Heart right ventricle (tissue), 16 donors: ENCODE measurements at regions not wholly inside any gene's neighbourhood (a gene's known extent, or its start where the extent isn't known, plus 50 kb on each side); places are given as distances from the start of the nearest gene placed in this dataset.

Source experiments
- ATAC-seq, 8 donors: fragments of 200-7000 bp; cut with Tn5 transposase; one replicate each; pipeline ENCODE4 v1.9.1; 2020; ENCODE audit warnings: mild to moderate bottlenecking in 8 of 8, moderate library complexity in 8 of 8, moderate number of reproducible peaks in 1 of 8
- DNase-seq, 2 donors: peaks; one replicate each; pipeline ENCODE4 v3.0.0-alpha.2; 2020
- H3K27ac ChIP-seq, 10 donors: fragments of 200-600 bp; sonication (generic) in 2 of 10; one replicate each; pipeline versions ENCODE4 v1.5.0 to v1.8.0; 2020 to 2022; ENCODE audit warnings: mild to moderate bottlenecking in 3 of 10
- H3K27me3 ChIP-seq, 7 donors: fragments of 200-600 bp; one replicate each; pipeline ENCODE4 v1.8.0; 2021 to 2022; ENCODE audit warnings: mild to moderate bottlenecking in 2 of 7
- H3K36me3 ChIP-seq, 9 donors: fragments of 200-600 bp; sonication (generic) in 1 of 9; one replicate each; pipeline versions ENCODE4 v1.5.0 to v1.8.0; 2020 to 2022; ENCODE audit warnings: mild to moderate bottlenecking in 2 of 9
- H3K4me1 ChIP-seq, 9 donors: fragments of 200-600 bp; sonication (generic) in 1 of 9; one replicate each; pipeline versions ENCODE4 v1.5.0 to v1.8.0; 2020 to 2022; ENCODE audit warnings: mild to moderate bottlenecking in 4 of 9
- H3K4me3 ChIP-seq, 10 donors: fragments of 200-600 bp; sonication (generic) in 2 of 10; one replicate each; pipeline versions ENCODE4 v1.5.0 to v1.8.0; 2020 to 2022; ENCODE audit warnings: mild to moderate bottlenecking in 7 of 10, moderate library complexity in 2 of 10
- H3K9me3 ChIP-seq, 11 donors: fragments of 200-600 bp in 10 of 11; sonication (generic) in 2 of 11; one replicate each; pipeline versions ENCODE4 v1.5.0 to v1.8.0; 2013 to 2022; ENCODE audit warnings: mild to moderate bottlenecking in 2 of 11, control low read depth in 1 of 11, moderate library complexity in 1 of 11
- WGBS, 2 donors: extraction: QIAGEN DNeasy Blood & Tissue Kit; methylation state at CpG; one replicate each; pipeline ENCODE4 v1.1.7; 2013; ENCODE audit warnings: inconsistent platforms in 1 of 2; 5-methylcytosine and 5-hydroxymethylcytosine counted together
- intact Hi-C, 10 donors: fragments of 100-400 bp; cut with DNase I; formaldehyde crosslinking; loops; one replicate each; pipeline versions ENCODE4 v1.11.1 to v1.14.2; 2022
- TF ChIP-seq, protein P1 (sequence below), 9 donors: fragments of 200-600 bp; sonication (generic) in 2 of 9; IDR thresholded peaks; one replicate each; pipeline versions ENCODE4 v1.5.0 to v1.8.0; 2021 to 2022; ENCODE audit warnings: antibody characterized with exemption in 9 of 9, mild to moderate bottlenecking in 5 of 9, moderate library complexity in 1 of 9
- donor health status: Arrhythmogenic right ventricular cardiomyopathy.
- donor health status: ischemic (EF 13 %, LVEDD 7.1; RV severe dilation, severe dysfunction).
- donor health status: healthy with polysubstance abuse.
- donor health status: DM: no; HTN: yes; CAD: no.
- donor health status: DM: no; HTN: no; CAD: no.
- donor health status: ischemic (EF 25% LVEDD 6.9; RV normal size, moderate dysfunction).
- donor health status: ischemic (EF 25% LVEDD 5.7; RV mildly dilated, moderate dysfunction).
- donor health status: healthy.
- donor health status: DM: yes; HTN: yes; CAD: no.
- donor health status: Ischemic cardiomyopathy.
- donor health status: ischemic (EF 35%, LVEDD 5.7; RV mildly dilated, moderate dysfunction).
- donor health status: nonischemic (EF 11% LVEDD 7.7; RV severe dilation, severe dysfunction).
- donor health status: DM: yes; HTN: yes; CAD: no.
- donor health status: PGD.
- donor health status: ischemic (EF 29% LVEDD 5.4; RV normal size, mild dysfunction).
- donor health status: nonischemic (EF 23%, LVEDD 6.1; RV moderate dilation, normal function).

DNA sequence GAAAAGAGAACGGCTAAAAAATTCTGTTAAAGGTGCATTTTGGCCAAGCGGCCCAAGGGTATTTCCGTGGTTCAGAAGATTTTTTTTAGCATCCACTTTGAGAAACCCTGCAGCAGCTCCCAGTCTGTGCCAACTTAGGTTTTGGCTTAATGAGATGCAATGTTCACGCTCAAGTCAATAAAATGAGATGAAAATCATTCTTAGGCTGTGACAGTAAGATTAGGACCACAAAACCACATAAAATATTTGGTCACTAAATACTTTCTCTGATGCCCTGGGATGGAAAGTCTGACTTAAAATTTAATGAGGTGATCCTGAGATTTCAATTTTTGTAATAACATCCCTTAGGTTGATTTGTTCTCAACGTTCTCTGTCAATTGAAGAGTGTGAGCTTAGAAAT is 74.2 kb upstream of the FHL2 start:
- no peak for DNase-seq
- WGBS, 2 donors, result 87 to 92% methylated on average over 5 of the region's 5 CpGs

DNA sequence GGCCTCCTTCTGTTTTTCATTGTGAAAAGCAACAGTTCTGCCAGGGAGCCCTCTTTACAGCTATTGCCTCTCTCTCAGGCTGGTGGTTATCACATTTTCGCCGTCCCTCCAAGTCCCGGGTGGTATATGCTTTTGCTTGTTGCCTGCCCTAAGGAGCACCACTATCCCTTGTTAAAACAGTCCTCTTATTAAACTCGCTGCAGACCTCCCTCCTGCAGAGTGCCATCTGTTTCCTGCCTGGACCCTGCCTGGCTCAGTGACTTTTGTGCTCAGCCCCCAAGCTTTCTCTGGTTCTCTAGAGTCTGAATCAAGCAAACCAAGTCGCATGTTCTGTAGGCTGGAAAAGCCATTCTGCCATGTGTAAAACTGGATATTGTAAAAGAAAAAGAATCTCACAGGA is 72.1 kb upstream of the FHL2 start:
- no peaks in the 10 kb centered on the region for H3K27me3 ChIP-seq
- peaks cover 0 to 11% (median 0%) of the 10 kb centered on the region in 9 donors for H3K4me1 ChIP-seq
- no peak overlapping the region for H3K4me3 ChIP-seq
- TF ChIP-seq, protein P1, sequence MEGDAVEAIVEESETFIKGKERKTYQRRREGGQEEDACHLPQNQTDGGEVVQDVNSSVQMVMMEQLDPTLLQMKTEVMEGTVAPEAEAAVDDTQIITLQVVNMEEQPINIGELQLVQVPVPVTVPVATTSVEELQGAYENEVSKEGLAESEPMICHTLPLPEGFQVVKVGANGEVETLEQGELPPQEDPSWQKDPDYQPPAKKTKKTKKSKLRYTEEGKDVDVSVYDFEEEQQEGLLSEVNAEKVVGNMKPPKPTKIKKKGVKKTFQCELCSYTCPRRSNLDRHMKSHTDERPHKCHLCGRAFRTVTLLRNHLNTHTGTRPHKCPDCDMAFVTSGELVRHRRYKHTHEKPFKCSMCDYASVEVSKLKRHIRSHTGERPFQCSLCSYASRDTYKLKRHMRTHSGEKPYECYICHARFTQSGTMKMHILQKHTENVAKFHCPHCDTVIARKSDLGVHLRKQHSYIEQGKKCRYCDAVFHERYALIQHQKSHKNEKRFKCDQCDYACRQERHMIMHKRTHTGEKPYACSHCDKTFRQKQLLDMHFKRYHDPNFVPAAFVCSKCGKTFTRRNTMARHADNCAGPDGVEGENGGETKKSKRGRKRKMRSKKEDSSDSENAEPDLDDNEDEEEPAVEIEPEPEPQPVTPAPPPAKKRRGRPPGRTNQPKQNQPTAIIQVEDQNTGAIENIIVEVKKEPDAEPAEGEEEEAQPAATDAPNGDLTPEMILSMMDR (IDR thresholded peaks at IDR 0.05), result no peak
- WGBS, 2 donors, result 66 to 72% methylated on average over 5 of the region's 5 CpGs
- ATAC-seq (peak in 1 of 8 donors; percentile 12), DNase-seq (no peak)
- intact Hi-C loops, result no loop called here
- H3K27ac ChIP-seq, result no peak overlapping the region
- H3K36me3 ChIP-seq, result no peaks in the 10 kb centered on the region
- no peaks in the 10 kb centered on the region for H3K9me3 ChIP-seq

More for the DNA sequence above, 74.2 kb upstream of the FHL2 start:
- intact Hi-C loops, result no loop called here
- H3K4me3 ChIP-seq, result no peak overlapping the region
- peaks cover 0 to 10% (median 0%) of the 10 kb centered on the region in 9 donors for H3K4me1 ChIP-seq
- TF ChIP-seq, protein P1 (IDR thresholded peaks at IDR 0.05), result no peak
- no peaks in the 10 kb centered on the region for H3K9me3 ChIP-seq
- ATAC-seq, result no peak
- H3K27me3 ChIP-seq, result no peaks in the 10 kb centered on the region
- no peaks in the 10 kb centered on the region for H3K36me3 ChIP-seq
- H3K27ac ChIP-seq, result no peak overlapping the region

DNA sequence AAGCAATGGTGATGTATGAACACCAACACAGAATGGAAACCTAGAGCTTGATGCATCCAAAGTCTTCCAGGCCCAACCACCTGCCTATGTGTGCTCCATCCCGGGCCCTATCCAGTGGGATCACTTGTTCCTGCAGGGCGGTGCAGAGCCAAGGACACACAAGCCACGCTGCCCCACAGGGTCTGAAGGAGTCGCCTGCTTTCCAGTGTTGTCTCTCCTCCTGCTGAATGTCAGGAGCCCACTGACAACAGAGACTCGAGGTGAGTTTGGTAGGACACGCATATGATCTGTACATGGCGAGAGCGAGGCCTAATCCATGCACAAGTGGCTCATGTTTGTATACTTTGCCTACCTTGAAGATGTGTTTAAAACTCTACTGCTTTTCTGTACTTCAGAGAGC is 70.9 kb upstream of the FHL2 start:
- Histone ChIP-seq H3K36me3 (no peaks in the 10 kb centered on the region), H3K4me1 (peaks cover 0 to 11% (median 0%) of the 10 kb centered on the region in 9 donors), H3K27ac (no peak overlapping the region), H3K4me3 (no peak overlapping the region), H3K27me3 (no peaks in the 10 kb centered on the region), H3K9me3 (no peaks in the 10 kb centered on the region)
- 95 to 96% methylated on average over 8 of the region's 8 CpGs for WGBS, 2 donors
- peak in 1 of 8 donors; percentile 27 for ATAC-seq
- TF ChIP-seq, protein P1 (IDR thresholded peaks at IDR 0.05), result no peak
- intact Hi-C loops, result no loop called here
- DNase-seq, result no peak

DNA sequence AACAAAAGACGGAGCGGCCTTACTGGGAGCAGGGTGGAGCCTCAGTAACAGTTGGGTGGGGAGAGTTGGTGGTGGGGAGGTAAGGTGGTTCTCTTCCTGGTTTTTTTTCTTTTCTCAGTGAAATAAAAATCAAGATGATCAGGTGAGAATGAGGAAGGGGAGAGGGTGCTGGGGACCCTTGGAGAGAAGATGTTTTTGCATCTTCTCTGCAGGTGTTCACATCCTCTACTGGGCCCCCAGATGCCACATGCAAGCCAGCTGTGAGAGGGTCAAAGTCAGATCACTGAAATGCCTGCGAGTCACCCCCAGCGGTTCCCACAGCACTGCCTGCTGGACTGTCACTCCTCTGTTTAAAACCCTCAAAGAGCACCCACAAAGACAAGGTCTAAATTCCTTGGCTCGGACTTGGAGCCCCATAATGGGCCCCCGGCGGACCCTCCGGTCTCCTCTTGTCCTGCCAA is 69.8 kb upstream of the FHL2 start:
- Histone ChIP-seq H3K4me1 (peaks cover 0 to 11% (median 0%) of the 10 kb centered on the region in 9 donors), H3K9me3 (no peaks in the 10 kb centered on the region), H3K27me3 (no peaks in the 10 kb centered on the region), H3K36me3 (no peaks in the 10 kb centered on the region), H3K27ac (no peak overlapping the region), H3K4me3 (no peak overlapping the region)
- 77 to 79% methylated on average over 8 of the region's 8 CpGs for WGBS, 2 donors
- ATAC-seq, result no peak
- intact Hi-C loops, result no loop called here
- no peak for DNase-seq
- TF ChIP-seq, protein P1 (IDR thresholded peaks at IDR 0.05), result no peak
